ENCODE measurements at regions not wholly inside any gene's neighbourhood (a gene's known extent, or its start where the extent isn't known, plus 50 kb on each side); places are given as distances from the start of the nearest gene placed in this dataset.

GRCh38 chr22:48091656-48092223 lies 1329.3 kb downstream of the TBC1D22A start:
- no peak for DNase-seq (ENCODE audit: low read depth in 1 of 2, low spot score in 1 of 2)
- TF ChIP-seq CTCF (IDR thresholded peaks at IDR 0.05; ENCODE audit: insufficient read depth, low read length): no peak
- TF ChIP-seq REST (IDR thresholded peaks at IDR 0.05; ENCODE audit: insufficient replicate concordance, low read depth): no peak
- TF ChIP-seq SPI1 (IDR thresholded peaks at IDR 0.05; ENCODE audit: borderline replicate concordance, low read depth): no peak
- H3K27ac ChIP-seq (replicated peaks): no peak overlapping the region
- H3K4me3 ChIP-seq (replicated peaks; ENCODE audit: insufficient read depth, low read length): no peak overlapping the region
- H3K27me3 ChIP-seq (ENCODE audit: insufficient read depth, poor library complexity, severe bottlenecking): no peaks in the 10 kb centered on the region

DNA sequence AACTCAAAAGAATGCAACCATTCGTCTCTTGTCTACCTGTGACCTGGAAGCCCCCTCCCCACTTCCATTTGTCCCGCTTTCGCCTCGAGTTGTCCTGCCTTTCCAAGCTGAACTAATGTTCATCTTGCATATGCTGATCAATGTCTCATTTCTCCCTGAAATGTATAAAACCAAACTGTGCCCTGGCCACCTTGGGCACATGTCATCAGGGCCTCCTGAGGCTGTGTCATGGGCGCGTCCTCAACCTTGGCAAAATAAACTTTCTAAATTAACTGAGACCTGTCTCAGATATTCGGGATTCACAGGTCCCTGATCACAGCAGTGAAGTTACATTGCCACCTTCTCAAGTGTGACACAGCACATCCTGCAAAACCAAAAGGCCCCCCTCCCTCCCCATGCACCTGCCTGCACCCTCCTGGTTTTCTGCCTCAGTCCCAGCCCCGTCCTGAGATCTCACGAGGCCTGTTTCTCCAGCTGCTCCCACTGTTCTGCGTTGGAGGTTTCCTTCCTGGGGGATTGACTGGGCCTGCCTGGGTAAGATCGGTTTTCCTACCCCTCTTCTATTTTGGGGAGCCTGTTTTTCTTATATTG lies 1328.7 kb downstream of the TBC1D22A start:
- no peak overlapping the region for H3K4me3 ChIP-seq (replicated peaks; ENCODE audit: insufficient read depth, low read length)
- no peak overlapping the region for H3K27ac ChIP-seq (replicated peaks)
- H3K27me3 ChIP-seq (ENCODE audit: insufficient read depth, poor library complexity, severe bottlenecking): no peaks in the 10 kb centered on the region
- TF ChIP-seq CTCF (IDR thresholded peaks at IDR 0.05; ENCODE audit: insufficient read depth, low read length) (no peak), POLR2AphosphoS5 (IDR thresholded peaks at IDR 0.05; ENCODE audit: low read depth) (no peak), SPI1 (IDR thresholded peaks at IDR 0.05; ENCODE audit: borderline replicate concordance, low read depth) (no peak), REST (IDR thresholded peaks at IDR 0.05; ENCODE audit: insufficient replicate concordance, low read depth) (no peak), GABPA (IDR thresholded peaks at IDR 0.05; ENCODE audit: low read depth) (no peak)
- DNase-seq (ENCODE audit: low read depth in 1 of 2, low spot score in 1 of 2): no peak

DNA sequence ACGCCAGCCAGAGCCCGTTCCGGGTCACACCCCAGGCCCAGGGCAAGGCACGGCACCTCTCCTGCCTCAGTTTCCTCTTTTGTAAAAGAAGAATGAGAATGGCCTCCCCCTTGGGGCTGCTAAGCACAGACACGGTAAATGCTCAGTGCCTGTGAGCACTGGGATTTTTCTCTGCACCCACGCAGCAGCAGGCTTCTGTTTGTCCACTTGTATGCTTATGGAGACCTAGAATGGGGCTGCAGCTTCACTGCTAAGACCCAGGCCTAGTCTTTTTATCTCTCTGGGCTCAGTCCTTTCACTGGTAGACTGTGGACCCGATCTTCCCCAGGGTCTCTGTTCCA lies 1327.9 kb downstream of the TBC1D22A start:
- TF ChIP-seq POLR2AphosphoS5 (IDR thresholded peaks at IDR 0.05; ENCODE audit: low read depth): no peak
- no peak for TF ChIP-seq CTCF (IDR thresholded peaks at IDR 0.05; ENCODE audit: insufficient read depth, low read length)
- no peak for TF ChIP-seq GABPA (IDR thresholded peaks at IDR 0.05; ENCODE audit: low read depth)
- no peak for TF ChIP-seq SPI1 (IDR thresholded peaks at IDR 0.05; ENCODE audit: borderline replicate concordance, low read depth)
- TF ChIP-seq REST (IDR thresholded peaks at IDR 0.05; ENCODE audit: insufficient replicate concordance, low read depth): no peak
- no peak overlapping the region for H3K4me3 ChIP-seq (replicated peaks; ENCODE audit: insufficient read depth, low read length)
- H3K27ac ChIP-seq (replicated peaks): no peak overlapping the region
- no peak for DNase-seq (ENCODE audit: low read depth in 1 of 2, low spot score in 1 of 2)
- no peaks in the 10 kb centered on the region for H3K27me3 ChIP-seq (ENCODE audit: insufficient read depth, poor library complexity, severe bottlenecking)

All from HL-60 (cell line).